Body of pancreas (tissue), 4 donors: ENCODE measurements at regions not wholly inside any gene's neighbourhood (a gene's known extent, or its start where the extent isn't known, plus 50 kb on each side); places are given as distances from the start of the nearest gene placed in this dataset.

Experiments used
- ATAC-seq: fragments of 150-250 bp; one replicate; pipeline ENCODE4 v1.9.1; 2016
- DNase-seq, 4 donors: peaks; one replicate each; pipeline ENCODE4 v3.0.0-alpha.2; 2019
- H3K27ac ChIP-seq, 4 donors: fragments of 200-600 bp; sonication (generic); 1 replicate in 3 of 4; 2 replicates in 1 of 4; pipeline versions ENCODE4 v1.5.1 to v1.6.1; 2016 to 2019; ENCODE audit warnings: mild to moderate bottlenecking in 1 of 4, mixed read lengths in 1 of 4, moderate library complexity in 1 of 4
- H3K27me3 ChIP-seq, 2 donors: fragments of 200-600 bp; sonication (generic); one replicate each; pipeline ENCODE4 v1.6.0; 2016; ENCODE audit warnings: mild to moderate bottlenecking in 1 of 2
- H3K36me3 ChIP-seq, 2 donors: fragments of 200-600 bp; sonication (generic); replicated peaks in 1 of 2; 2 replicates each; pipeline ENCODE4 v1.5.1; 2016; ENCODE audit warnings: low read depth in 2 of 2; ENCODE audit not compliant: insufficient read depth in 1 of 2
- H3K4me1 ChIP-seq: fragments of 200-600 bp; sonication (generic); one replicate; pipeline ENCODE4 v1.6.0; 2016
- H3K4me3 ChIP-seq, 2 donors: fragments of 200-600 bp; sonication (generic); 1 replicate in 1 of 2; 2 replicates in 1 of 2; pipeline ENCODE4 v1.5.1; 2016 to 2019
- H3K9me3 ChIP-seq, 3 donors: fragments of 200-600 bp; sonication (generic); 1 replicate in 2 of 3; 2 replicates in 1 of 3; pipeline ENCODE4 v1.5.1; 2016
- CTCF ChIP-seq, 7 experiments: fragments of 450-650 bp in 4 of 7; fragments of 200-600 bp in 3 of 7; sonication (generic) in 3 of 7; IDR thresholded peaks; one replicate each; pipeline ENCODE4 v1.5.1; 2016 to 2019; ENCODE audit warnings: antibody characterized with exemption in 7 of 7
- POLR2A ChIP-seq, 3 donors: fragments of 450-650 bp; IDR thresholded peaks; one replicate each; pipeline ENCODE4 v1.6.1; 2016; ENCODE audit warnings: antibody characterized with exemption in 3 of 3, mild to moderate bottlenecking in 2 of 3
- WGBS, 2 donors: methylation state at CpG; one replicate each; pipeline ENCODE4 v1.1.5; 2017; 5-methylcytosine and 5-hydroxymethylcytosine counted together
- intact Hi-C: fragments of 100-400 bp; cut with DNase I; formaldehyde crosslinking; loops from one replicate; pipeline ENCODE4 v1.15.1; 2023

- no peaks in the 10 kb centered on the region for H3K27me3 ChIP-seq
- H3K9me3 ChIP-seq, result no peaks in the 10 kb centered on the region
- H3K4me3 ChIP-seq, result no peak overlapping the region
- no peak overlapping the region for H3K27ac ChIP-seq
- intact Hi-C loops, result no loop called here
- no peak for TF ChIP-seq CTCF (IDR thresholded peaks at IDR 0.05)
- TF ChIP-seq POLR2A (IDR thresholded peaks at IDR 0.05), result no peak
- WGBS, 2 donors, result 82 to 89% methylated on average over 2 of the region's 2 CpGs
- H3K4me1 ChIP-seq, result no peaks in the 10 kb centered on the region
- DNase-seq, result no peak
- ATAC-seq, result no peak
- no peaks in the 10 kb centered on the region for H3K36me3 ChIP-seq
These were observed 357.1 kb upstream of the CFAP20DC start for GRCh38 chr3:59406943-59407342.

- ATAC-seq, result no peak
- no peak overlapping the region for H3K4me3 ChIP-seq
- DNase-seq, result no peak
- WGBS, 2 donors, result 90 to 94% methylated on average over 8 of the region's 8 CpGs
- H3K4me1 ChIP-seq, result no peaks in the 10 kb centered on the region
- H3K27me3 ChIP-seq, result no peaks in the 10 kb centered on the region
- intact Hi-C loops, result no loop called here
- H3K27ac ChIP-seq, result no peak overlapping the region
- no peak for TF ChIP-seq POLR2A (IDR thresholded peaks at IDR 0.05)
- no peak for TF ChIP-seq CTCF (IDR thresholded peaks at IDR 0.05)
- no peaks in the 10 kb centered on the region for H3K36me3 ChIP-seq
- no peaks in the 10 kb centered on the region for H3K9me3 ChIP-seq
These were observed 355.0 kb upstream of the CFAP20DC start for GRCh38 chr3:59404851-59405250.

- Histone ChIP-seq H3K36me3 (no peaks in the 10 kb centered on the region), H3K27ac (no peak overlapping the region), H3K9me3 (no peaks in the 10 kb centered on the region), H3K27me3 (no peaks in the 10 kb centered on the region), H3K4me3 (no peak overlapping the region), H3K4me1 (no peaks in the 10 kb centered on the region)
- DNase-seq, result no peak
- ATAC-seq, result no peak
- TF ChIP-seq POLR2A (IDR thresholded peaks at IDR 0.05) (no peak), CTCF (IDR thresholded peaks at IDR 0.05) (no peak)
- 86 to 90% methylated on average over 2 of the region's 2 CpGs for WGBS, 2 donors
- intact Hi-C loops, result no loop called here
These were observed 354.2 kb upstream of the CFAP20DC start for GRCh38 chr3:59404064-59404463.

- ATAC-seq (no peak), DNase-seq (no peak)
- H3K9me3 ChIP-seq, result no peaks in the 10 kb centered on the region
- no peak for TF ChIP-seq CTCF (IDR thresholded peaks at IDR 0.05)
- TF ChIP-seq POLR2A (IDR thresholded peaks at IDR 0.05), result no peak
- no peaks in the 10 kb centered on the region for H3K36me3 ChIP-seq
- H3K27me3 ChIP-seq, result no peaks in the 10 kb centered on the region
- WGBS, 2 donors, result 70 to 80% methylated on average over 2 of the region's 2 CpGs
- intact Hi-C loops, result no loop called here
- no peak overlapping the region for H3K4me3 ChIP-seq
- H3K27ac ChIP-seq, result no peak overlapping the region
- no peaks in the 10 kb centered on the region for H3K4me1 ChIP-seq
These were observed 352.1 kb upstream of the CFAP20DC start for GRCh38 chr3:59401924-59402323.

GRCh38 chr3:59392116-59392515 is 342.3 kb upstream of the CFAP20DC start:
- Histone ChIP-seq H3K27me3 (no peaks in the 10 kb centered on the region), H3K4me1 (no peaks in the 10 kb centered on the region), H3K4me3 (no peak overlapping the region), H3K27ac (no peak overlapping the region), H3K36me3 (no peaks in the 10 kb centered on the region), H3K9me3 (no peaks in the 10 kb centered on the region)
- TF ChIP-seq CTCF (IDR thresholded peaks at IDR 0.05) (no peak), POLR2A (IDR thresholded peaks at IDR 0.05) (no peak)
- intact Hi-C loops, result no loop called here
- WGBS, 2 donors, result 48 to 73% methylated on average over 1 of the region's 1 CpG
- ATAC-seq (no peak), DNase-seq (no peak)
